K562 (cell line): ENCODE measurements at regions not wholly inside any gene's neighbourhood (a gene's known extent, or its start where the extent isn't known, plus 50 kb on each side); places are given as distances from the start of the nearest gene placed in this dataset. TPM values are rescaled to one million over a fixed set of nuclear protein-coding genes. Genes with fewer than 3 reads are reported as not detected.

Source experiments
- small RNA-seq: library from RNA; depleted of rRNA; stranded (forward); fragments of <200 nt; gene quantifications from one replicate; pipeline ENCODE3, GENCODE V24; 2014

Small RNAs in the stretch of these regions (small RNA-seq; reads per million reads assigned to genes)
- gene AC108145.1 (not detected), gene HSBP1P2 (not detected), gene RNU6-205P (not detected)
